WTC11 (cell line): ENCODE measurements at regions not wholly inside any gene's neighbourhood (a gene's known extent, or its start where the extent isn't known, plus 50 kb on each side); places are given as distances from the start of the nearest gene placed in this dataset.

Experiments used
- ATAC-seq: fragments of 200-7000 bp; cut with Tn5 transposase; 2 replicates; pipeline ENCODE4 v1.10.0; 2021; ENCODE audit warnings: mild to moderate bottlenecking, moderate library complexity
- CTCF ChIA-PET: fragments of 300-600 bp; sonication (Branson Sonifier 250); formaldehyde crosslinking; loops from one replicate; lab custom pipeline; 2021; ENCODE audit warnings: antibody characterized with exemption; lab: Charles Lee
- POLR2A ChIA-PET: fragments of 350-600 bp; sonication (Branson Sonifier 250); formaldehyde crosslinking; loops from one replicate; lab custom pipeline; 2021; ENCODE audit warnings: antibody characterized with exemption; lab: Charles Lee
- DNase-seq: peaks from one replicate; pipeline ENCODE4 v3.0.0; 2021; ENCODE audit warnings: low spot score
- H3K27ac Mint-ChIP-seq: 2 replicates; pipeline ENCODE4 v1.8.0; 2021; ENCODE audit warnings: mixed read lengths
- H3K27me3 Mint-ChIP-seq: 2 replicates; pipeline ENCODE4 v1.8.0; 2021; ENCODE audit warnings: low read depth, mild to moderate bottlenecking, moderate library complexity, mixed read lengths
- H3K36me3 Mint-ChIP-seq: 2 replicates; pipeline ENCODE4 v1.8.0; 2021; ENCODE audit warnings: mixed read lengths
- H3K4me1 Mint-ChIP-seq: 2 replicates; pipeline ENCODE4 v1.8.0; 2022; ENCODE audit warnings: mixed read lengths
- H3K4me3 Mint-ChIP-seq: 2 replicates; pipeline ENCODE4 v1.8.0; 2021; ENCODE audit warnings: mild to moderate bottlenecking, moderate library complexity, mixed read lengths
- H3K9me3 Mint-ChIP-seq: 2 replicates; pipeline ENCODE4 v1.8.0; 2021; ENCODE audit warnings: mixed read lengths
- CBFB ChIP-seq: sonication (generic); formaldehyde crosslinking; IDR thresholded peaks from 2 replicates; pipeline ENCODE4 v1.8.1; 2022; ENCODE audit warnings: mild to moderate bottlenecking, low read depth, missing genetic modification reagents
- CREB1 ChIP-seq: sonication (generic); formaldehyde crosslinking; IDR thresholded peaks from 2 replicates; pipeline ENCODE4 v1.8.0; 2023; ENCODE audit warnings: mild to moderate bottlenecking, missing genetic modification reagents
- ESRRA ChIP-seq: sonication (generic); formaldehyde crosslinking; IDR thresholded peaks from 2 replicates; pipeline ENCODE4 v1.8.1; 2022; ENCODE audit warnings: mild to moderate bottlenecking, missing genetic modification reagents, borderline replicate concordance
- FOXJ3 ChIP-seq: sonication (generic); formaldehyde crosslinking; IDR thresholded peaks from 2 replicates; pipeline ENCODE4 v1.9.0; 2021; ENCODE audit warnings: missing genetic modification reagents, mild to moderate bottlenecking, borderline replicate concordance
- GABPB1 ChIP-seq: sonication (generic); formaldehyde crosslinking; IDR thresholded peaks from 2 replicates; pipeline ENCODE4 v1.8.1; 2023; ENCODE audit warnings: mild to moderate bottlenecking, missing genetic modification reagents
- IRF2 ChIP-seq: sonication (generic); formaldehyde crosslinking; IDR thresholded peaks from 2 replicates; pipeline ENCODE4 v1.8.0; 2022; ENCODE audit warnings: low read depth, missing genetic modification reagents, borderline replicate concordance
- JAZF1 ChIP-seq: fragments of 250-450 bp; sonication (Bioruptor Pico); IDR thresholded peaks from 2 replicates; pipeline ENCODE4 v1.9.0; 2021; ENCODE audit warnings: moderate library complexity, mild to moderate bottlenecking, inconsistent platforms
- JUN ChIP-seq: sonication (generic); formaldehyde crosslinking; IDR thresholded peaks from 2 replicates; pipeline ENCODE4 v1.8.0; 2023; ENCODE audit warnings: mild to moderate bottlenecking, missing genetic modification reagents
- NR1H2 ChIP-seq: sonication (generic); formaldehyde crosslinking; IDR thresholded peaks from 2 replicates; pipeline ENCODE4 v1.9.0; 2021; ENCODE audit warnings: mild to moderate bottlenecking, moderate library complexity, missing genetic modification reagents
- OVOL2 ChIP-seq: fragments of 250-450 bp; sonication (Bioruptor Pico); IDR thresholded peaks from 2 replicates; pipeline ENCODE4 v1.9.0; 2021; ENCODE audit warnings: mild to moderate bottlenecking, borderline replicate concordance
- RELA ChIP-seq: sonication (generic); formaldehyde crosslinking; IDR thresholded peaks from 2 replicates; pipeline ENCODE4 v1.8.1; 2022; ENCODE audit warnings: missing genetic modification reagents, mild to moderate bottlenecking, borderline replicate concordance
- TF ChIP-seq, protein P1 (sequence below): fragments of 250-450 bp; sonication (Bioruptor Pico); IDR thresholded peaks from 2 replicates; pipeline ENCODE4 v1.9.0; 2021; ENCODE audit warnings: mild to moderate bottlenecking, borderline replicate concordance
- TF ChIP-seq, protein P2 (sequence below): sonication (generic); formaldehyde crosslinking; IDR thresholded peaks from 2 replicates; pipeline ENCODE4 v1.8.1; 2023; ENCODE audit warnings: mild to moderate bottlenecking, missing genetic modification reagents
- TF ChIP-seq, protein P3 (sequence below): sonication (generic); formaldehyde crosslinking; IDR thresholded peaks from 2 replicates; pipeline ENCODE4 v1.8.1; 2023; ENCODE audit warnings: mild to moderate bottlenecking, missing genetic modification reagents, moderate library complexity
- TF ChIP-seq, protein P4 (sequence below): sonication (generic); formaldehyde crosslinking; IDR thresholded peaks from 2 replicates; pipeline ENCODE4 v1.8.1; 2023; ENCODE audit warnings: mild to moderate bottlenecking, missing genetic modification reagents, borderline replicate concordance
- TF ChIP-seq, protein P5 (sequence below): fragments of 250-450 bp; sonication (Bioruptor Pico); IDR thresholded peaks from 2 replicates; pipeline ENCODE4 v1.9.0; 2021; ENCODE audit warnings: mild to moderate bottlenecking
- TF ChIP-seq, protein P6 (sequence below): fragments of 250-450 bp; sonication (Bioruptor Pico); conservative IDR thresholded peaks from 2 replicates; pipeline ENCODE4 v1.9.0; 2021; ENCODE audit warnings: mild to moderate bottlenecking
- TF ChIP-seq, protein P7 (sequence below): sonication (generic); formaldehyde crosslinking; IDR thresholded peaks from 2 replicates; pipeline ENCODE4 v1.8.1; 2023; ENCODE audit warnings: mild to moderate bottlenecking, moderate library complexity, missing genetic modification reagents
- TF ChIP-seq, protein P8 (sequence below): sonication (generic); formaldehyde crosslinking; IDR thresholded peaks from 2 replicates; pipeline ENCODE4 v1.8.1; 2022; ENCODE audit warnings: mild to moderate bottlenecking, missing genetic modification reagents, moderate library complexity, borderline replicate concordance

DNA sequence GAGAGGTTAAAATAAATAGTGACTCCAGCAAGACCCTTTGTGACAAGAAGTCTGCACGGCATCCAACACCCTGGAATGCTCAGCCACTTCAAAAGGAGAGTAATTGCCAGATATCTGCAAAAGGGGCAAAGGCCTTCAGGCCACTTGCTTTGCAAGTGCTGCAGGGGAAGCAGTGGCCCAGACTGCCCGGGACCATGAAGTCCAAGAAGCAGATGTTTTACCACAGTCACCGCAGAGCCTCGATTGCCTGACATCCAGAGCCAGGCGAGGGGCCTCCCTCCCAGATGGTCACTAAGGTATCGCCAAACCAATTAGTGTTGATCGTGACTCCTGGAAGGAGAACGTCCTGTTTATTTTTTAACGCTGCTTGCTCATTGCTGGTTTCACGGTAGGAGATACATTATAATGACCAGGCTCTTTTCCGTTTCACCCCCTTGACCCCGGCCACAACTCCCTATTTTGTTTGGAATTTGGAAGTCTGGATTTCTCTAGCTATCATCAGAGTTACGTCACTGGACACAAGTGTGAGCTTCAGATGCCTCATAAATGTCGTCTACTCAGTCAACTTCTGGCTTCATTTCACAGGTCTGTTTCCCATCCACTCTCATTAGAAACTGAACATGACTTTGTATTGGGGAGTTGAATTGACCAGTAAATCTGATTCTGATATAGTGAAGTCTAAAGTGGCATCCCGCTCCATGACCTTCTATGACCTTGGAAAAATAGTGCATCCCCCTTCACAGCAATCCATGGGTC is 276.2 kb downstream of the WDR11 start (continued):
- TF ChIP-seq, protein P1, sequence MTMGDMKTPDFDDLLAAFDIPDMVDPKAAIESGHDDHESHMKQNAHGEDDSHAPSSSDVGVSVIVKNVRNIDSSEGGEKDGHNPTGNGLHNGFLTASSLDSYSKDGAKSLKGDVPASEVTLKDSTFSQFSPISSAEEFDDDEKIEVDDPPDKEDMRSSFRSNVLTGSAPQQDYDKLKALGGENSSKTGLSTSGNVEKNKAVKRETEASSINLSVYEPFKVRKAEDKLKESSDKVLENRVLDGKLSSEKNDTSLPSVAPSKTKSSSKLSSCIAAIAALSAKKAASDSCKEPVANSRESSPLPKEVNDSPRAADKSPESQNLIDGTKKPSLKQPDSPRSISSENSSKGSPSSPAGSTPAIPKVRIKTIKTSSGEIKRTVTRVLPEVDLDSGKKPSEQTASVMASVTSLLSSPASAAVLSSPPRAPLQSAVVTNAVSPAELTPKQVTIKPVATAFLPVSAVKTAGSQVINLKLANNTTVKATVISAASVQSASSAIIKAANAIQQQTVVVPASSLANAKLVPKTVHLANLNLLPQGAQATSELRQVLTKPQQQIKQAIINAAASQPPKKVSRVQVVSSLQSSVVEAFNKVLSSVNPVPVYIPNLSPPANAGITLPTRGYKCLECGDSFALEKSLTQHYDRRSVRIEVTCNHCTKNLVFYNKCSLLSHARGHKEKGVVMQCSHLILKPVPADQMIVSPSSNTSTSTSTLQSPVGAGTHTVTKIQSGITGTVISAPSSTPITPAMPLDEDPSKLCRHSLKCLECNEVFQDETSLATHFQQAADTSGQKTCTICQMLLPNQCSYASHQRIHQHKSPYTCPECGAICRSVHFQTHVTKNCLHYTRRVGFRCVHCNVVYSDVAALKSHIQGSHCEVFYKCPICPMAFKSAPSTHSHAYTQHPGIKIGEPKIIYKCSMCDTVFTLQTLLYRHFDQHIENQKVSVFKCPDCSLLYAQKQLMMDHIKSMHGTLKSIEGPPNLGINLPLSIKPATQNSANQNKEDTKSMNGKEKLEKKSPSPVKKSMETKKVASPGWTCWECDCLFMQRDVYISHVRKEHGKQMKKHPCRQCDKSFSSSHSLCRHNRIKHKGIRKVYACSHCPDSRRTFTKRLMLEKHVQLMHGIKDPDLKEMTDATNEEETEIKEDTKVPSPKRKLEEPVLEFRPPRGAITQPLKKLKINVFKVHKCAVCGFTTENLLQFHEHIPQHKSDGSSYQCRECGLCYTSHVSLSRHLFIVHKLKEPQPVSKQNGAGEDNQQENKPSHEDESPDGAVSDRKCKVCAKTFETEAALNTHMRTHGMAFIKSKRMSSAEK (CRISPR knock-in tag), result no peak
- TF ChIP-seq, protein P2, sequence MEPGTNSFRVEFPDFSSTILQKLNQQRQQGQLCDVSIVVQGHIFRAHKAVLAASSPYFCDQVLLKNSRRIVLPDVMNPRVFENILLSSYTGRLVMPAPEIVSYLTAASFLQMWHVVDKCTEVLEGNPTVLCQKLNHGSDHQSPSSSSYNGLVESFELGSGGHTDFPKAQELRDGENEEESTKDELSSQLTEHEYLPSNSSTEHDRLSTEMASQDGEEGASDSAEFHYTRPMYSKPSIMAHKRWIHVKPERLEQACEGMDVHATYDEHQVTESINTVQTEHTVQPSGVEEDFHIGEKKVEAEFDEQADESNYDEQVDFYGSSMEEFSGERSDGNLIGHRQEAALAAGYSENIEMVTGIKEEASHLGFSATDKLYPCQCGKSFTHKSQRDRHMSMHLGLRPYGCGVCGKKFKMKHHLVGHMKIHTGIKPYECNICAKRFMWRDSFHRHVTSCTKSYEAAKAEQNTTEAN (CRISPR knock-in tag), result no peak
- no peak for TF ChIP-seq FOXJ3 (CRISPR knock-in tag)
- no peak for TF ChIP-seq GABPB1
- no peak for TF ChIP-seq IRF2 (CRISPR knock-in tag)
- TF ChIP-seq OVOL2 (CRISPR knock-in tag), result no peak
- TF ChIP-seq, protein P3, sequence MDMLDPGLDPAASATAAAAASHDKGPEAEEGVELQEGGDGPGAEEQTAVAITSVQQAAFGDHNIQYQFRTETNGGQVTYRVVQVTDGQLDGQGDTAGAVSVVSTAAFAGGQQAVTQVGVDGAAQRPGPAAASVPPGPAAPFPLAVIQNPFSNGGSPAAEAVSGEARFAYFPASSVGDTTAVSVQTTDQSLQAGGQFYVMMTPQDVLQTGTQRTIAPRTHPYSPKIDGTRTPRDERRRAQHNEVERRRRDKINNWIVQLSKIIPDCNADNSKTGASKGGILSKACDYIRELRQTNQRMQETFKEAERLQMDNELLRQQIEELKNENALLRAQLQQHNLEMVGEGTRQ (CRISPR knock-in tag), result no peak
- no peak for TF ChIP-seq JUN (CRISPR knock-in tag)
- TF ChIP-seq JAZF1 (CRISPR knock-in tag), result no peak
- no peak for TF ChIP-seq NR1H2 (CRISPR knock-in tag)
- TF ChIP-seq, protein P4, sequence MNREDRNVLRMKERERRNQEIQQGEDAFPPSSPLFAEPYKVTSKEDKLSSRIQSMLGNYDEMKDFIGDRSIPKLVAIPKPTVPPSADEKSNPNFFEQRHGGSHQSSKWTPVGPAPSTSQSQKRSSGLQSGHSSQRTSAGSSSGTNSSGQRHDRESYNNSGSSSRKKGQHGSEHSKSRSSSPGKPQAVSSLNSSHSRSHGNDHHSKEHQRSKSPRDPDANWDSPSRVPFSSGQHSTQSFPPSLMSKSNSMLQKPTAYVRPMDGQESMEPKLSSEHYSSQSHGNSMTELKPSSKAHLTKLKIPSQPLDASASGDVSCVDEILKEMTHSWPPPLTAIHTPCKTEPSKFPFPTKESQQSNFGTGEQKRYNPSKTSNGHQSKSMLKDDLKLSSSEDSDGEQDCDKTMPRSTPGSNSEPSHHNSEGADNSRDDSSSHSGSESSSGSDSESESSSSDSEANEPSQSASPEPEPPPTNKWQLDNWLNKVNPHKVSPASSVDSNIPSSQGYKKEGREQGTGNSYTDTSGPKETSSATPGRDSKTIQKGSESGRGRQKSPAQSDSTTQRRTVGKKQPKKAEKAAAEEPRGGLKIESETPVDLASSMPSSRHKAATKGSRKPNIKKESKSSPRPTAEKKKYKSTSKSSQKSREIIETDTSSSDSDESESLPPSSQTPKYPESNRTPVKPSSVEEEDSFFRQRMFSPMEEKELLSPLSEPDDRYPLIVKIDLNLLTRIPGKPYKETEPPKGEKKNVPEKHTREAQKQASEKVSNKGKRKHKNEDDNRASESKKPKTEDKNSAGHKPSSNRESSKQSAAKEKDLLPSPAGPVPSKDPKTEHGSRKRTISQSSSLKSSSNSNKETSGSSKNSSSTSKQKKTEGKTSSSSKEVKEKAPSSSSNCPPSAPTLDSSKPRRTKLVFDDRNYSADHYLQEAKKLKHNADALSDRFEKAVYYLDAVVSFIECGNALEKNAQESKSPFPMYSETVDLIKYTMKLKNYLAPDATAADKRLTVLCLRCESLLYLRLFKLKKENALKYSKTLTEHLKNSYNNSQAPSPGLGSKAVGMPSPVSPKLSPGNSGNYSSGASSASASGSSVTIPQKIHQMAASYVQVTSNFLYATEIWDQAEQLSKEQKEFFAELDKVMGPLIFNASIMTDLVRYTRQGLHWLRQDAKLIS (CRISPR knock-in tag), result no peak
- TF ChIP-seq, protein P5, sequence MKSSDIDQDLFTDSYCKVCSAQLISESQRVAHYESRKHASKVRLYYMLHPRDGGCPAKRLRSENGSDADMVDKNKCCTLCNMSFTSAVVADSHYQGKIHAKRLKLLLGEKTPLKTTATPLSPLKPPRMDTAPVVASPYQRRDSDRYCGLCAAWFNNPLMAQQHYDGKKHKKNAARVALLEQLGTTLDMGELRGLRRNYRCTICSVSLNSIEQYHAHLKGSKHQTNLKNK (CRISPR knock-in tag), result no peak
- TF ChIP-seq, all 79 proteins: peak for 0

DNA sequence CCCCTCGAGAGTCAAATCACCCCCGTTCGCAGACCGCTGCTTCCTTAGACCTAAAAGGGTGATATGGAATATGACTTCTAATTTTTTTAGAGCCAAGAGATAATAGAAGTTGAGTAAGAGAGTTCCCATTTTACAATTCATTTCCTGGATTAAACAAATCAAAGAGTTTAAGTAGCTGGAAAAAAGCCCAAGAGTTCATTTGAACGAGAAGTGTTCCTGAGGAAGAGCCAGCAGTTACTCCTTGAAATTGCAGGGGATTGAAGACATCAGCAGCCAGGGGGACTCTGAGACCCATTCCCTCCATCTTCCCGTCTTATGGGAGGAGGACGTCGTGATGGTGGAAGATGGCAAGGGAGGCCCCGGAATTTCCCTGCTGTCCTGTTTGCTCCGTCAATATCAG is 277.0 kb downstream of the WDR11 start:
- no peaks in the 10 kb centered on the region for H3K4me1 Mint-ChIP-seq
- ATAC-seq, result no peak
- POLR2A ChIA-PET, result no interaction called here
- TF ChIP-seq RELA (CRISPR knock-in tag), result no peak
- no peak for TF ChIP-seq CBFB (CRISPR knock-in tag)
- TF ChIP-seq CREB1, result no peak
- no peak for TF ChIP-seq ESRRA (CRISPR knock-in tag)
- TF ChIP-seq, protein P6, sequence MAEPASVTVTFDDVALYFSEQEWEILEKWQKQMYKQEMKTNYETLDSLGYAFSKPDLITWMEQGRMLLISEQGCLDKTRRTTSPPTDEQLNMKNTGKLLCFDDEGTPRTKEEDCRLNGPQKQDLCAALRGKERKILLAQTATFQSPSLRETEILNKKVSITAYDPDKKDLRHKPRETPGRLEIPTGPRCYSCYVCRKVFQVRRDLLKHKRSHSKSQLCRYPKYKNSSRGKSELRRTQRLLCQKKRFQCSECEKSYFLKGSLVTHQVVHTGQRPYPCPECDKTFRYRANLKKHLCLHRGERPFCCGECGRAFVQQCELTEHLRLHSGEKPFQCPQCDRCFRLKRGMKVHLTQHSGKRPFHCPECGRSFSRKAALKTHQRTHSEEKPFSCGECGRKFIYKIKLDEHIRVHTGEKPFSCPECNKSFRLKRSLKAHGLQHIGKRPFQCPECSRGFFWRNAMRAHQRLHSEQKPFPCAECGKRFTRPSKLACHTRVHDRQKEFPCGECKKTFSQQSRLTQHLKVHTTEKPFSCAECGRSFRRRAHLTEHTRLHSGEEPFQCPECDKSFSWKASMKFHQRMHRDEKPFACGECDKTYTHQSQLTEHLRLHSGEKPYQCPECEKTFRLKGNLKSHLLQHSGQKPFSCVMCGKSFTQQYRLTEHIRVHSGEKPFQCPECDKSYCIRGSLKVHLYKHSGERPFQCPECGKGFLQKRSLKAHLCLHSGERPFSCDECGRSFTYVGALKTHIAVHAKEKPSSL (CRISPR knock-in tag), result no peak
- no peak for TF ChIP-seq FOXJ3 (CRISPR knock-in tag)
- TF ChIP-seq, protein P7, sequence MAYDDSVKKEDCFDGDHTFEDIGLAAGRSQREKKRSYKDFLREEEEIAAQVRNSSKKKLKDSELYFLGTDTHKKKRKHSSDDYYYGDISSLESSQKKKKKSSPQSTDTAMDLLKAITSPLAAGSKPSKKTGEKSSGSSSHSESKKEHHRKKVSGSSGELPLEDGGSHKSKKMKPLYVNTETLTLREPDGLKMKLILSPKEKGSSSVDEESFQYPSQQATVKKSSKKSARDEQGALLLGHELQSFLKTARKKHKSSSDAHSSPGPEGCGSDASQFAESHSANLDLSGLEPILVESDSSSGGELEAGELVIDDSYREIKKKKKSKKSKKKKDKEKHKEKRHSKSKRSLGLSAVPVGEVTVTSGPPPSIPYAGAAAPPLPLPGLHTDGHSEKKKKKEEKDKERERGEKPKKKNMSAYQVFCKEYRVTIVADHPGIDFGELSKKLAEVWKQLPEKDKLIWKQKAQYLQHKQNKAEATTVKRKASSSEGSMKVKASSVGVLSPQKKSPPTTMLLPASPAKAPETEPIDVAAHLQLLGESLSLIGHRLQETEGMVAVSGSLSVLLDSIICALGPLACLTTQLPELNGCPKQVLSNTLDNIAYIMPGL, result no peak
- TF ChIP-seq, protein P8, sequence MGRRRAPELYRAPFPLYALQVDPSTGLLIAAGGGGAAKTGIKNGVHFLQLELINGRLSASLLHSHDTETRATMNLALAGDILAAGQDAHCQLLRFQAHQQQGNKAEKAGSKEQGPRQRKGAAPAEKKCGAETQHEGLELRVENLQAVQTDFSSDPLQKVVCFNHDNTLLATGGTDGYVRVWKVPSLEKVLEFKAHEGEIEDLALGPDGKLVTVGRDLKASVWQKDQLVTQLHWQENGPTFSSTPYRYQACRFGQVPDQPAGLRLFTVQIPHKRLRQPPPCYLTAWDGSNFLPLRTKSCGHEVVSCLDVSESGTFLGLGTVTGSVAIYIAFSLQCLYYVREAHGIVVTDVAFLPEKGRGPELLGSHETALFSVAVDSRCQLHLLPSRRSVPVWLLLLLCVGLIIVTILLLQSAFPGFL, result no peak

More for the DNA sequence above, 277.0 kb downstream of the WDR11 start:
- no peaks in the 10 kb centered on the region for H3K27me3 Mint-ChIP-seq
- H3K4me3 Mint-ChIP-seq, result no peak overlapping the region
- H3K27ac Mint-ChIP-seq, result no peak overlapping the region
- CTCF ChIA-PET, result no interaction called here
- no peak for DNase-seq
- H3K9me3 Mint-ChIP-seq, result peaks cover 3% of the 10 kb centered on the region; the same call in 1 of the 2 replicates
- no peaks in the 10 kb centered on the region for H3K36me3 Mint-ChIP-seq
